Natural killer cell treated with Interleukin-12 subunit alpha and Interleukin-12 subunit beta and Interleukin-15 and Interleukin-18, amount 100 ng/mL, for 72 hours (primary cell): ENCODE measurements at regions not wholly inside any gene's neighbourhood (a gene's known extent, or its start where the extent isn't known, plus 50 kb on each side); places are given as distances from the start of the nearest gene placed in this dataset.

Experiments used
- ATAC-seq, 2 donors: fragments of 150-1000 bp; cut with Tn5 transposase in 1 of 2; sonication (Bioruptor Pico), chemical (Tn5 transposase) in 1 of 2; 2 replicates each; pipeline ENCODE4 v1.10.0; 2021
- DNase-seq: peaks from one replicate; pipeline ENCODE4 v3.0.0; 2022; ENCODE audit warnings: low spot score
- H3K27ac Mint-ChIP-seq, 2 donors: 1 replicate in 1 of 2; 2 replicates in 1 of 2; pipeline ENCODE4 v1.8.0; 2022; ENCODE audit warnings: mixed read lengths in 2 of 2, mild to moderate bottlenecking in 1 of 2, moderate library complexity in 1 of 2
- H3K27me3 Mint-ChIP-seq, 2 donors: 1 replicate in 1 of 2; 2 replicates in 1 of 2; pipeline ENCODE4 v1.8.0; 2022; ENCODE audit warnings: mixed read lengths in 2 of 2
- H3K36me3 Mint-ChIP-seq: one replicate; pipeline ENCODE4 v1.8.0; 2022; ENCODE audit warnings: mixed read lengths
- H3K4me1 Mint-ChIP-seq, 2 donors: 1 replicate in 1 of 2; 2 replicates in 1 of 2; pipeline ENCODE4 v1.8.0; 2022; ENCODE audit warnings: low read depth in 2 of 2, mixed read lengths in 2 of 2, mild to moderate bottlenecking in 1 of 2
- H3K4me3 Mint-ChIP-seq: one replicate; pipeline ENCODE4 v1.8.0; 2022; ENCODE audit warnings: mixed read lengths
- H3K9me3 Mint-ChIP-seq: 2 replicates; pipeline ENCODE4 v1.8.0; 2022; ENCODE audit warnings: mixed read lengths

GRCh38 chr4:33864290-33864859 is 2379.9 kb downstream of the ARAP2 start:
- Mint-ChIP-seq H3K27me3 (no peaks in the 10 kb centered on the region), H3K9me3 (peaks cover 27% of the 10 kb centered on the region), H3K4me1 (no peaks in the 10 kb centered on the region), H3K4me3 (no peak overlapping the region), H3K36me3 (peaks cover 31% of the 10 kb centered on the region), H3K27ac (no peak overlapping the region)
- DNase-seq (no peak), ATAC-seq (no peak)

- DNase-seq = no peak
- no peak overlapping the region for H3K4me3 Mint-ChIP-seq
- no peaks in the 10 kb centered on the region for H3K27me3 Mint-ChIP-seq
- ATAC-seq = no peak
- H3K9me3 Mint-ChIP-seq = peaks cover 20% of the 10 kb centered on the region
- H3K36me3 Mint-ChIP-seq = peaks cover 18% of the 10 kb centered on the region
- H3K27ac Mint-ChIP-seq = no peak overlapping the region
- H3K4me1 Mint-ChIP-seq = no peaks in the 10 kb centered on the region
Measured at GRCh38 chr4:33873791-33874190, 2370.5 kb downstream of the ARAP2 start.

GRCh38 chr4:33878710-33879109 is 2365.6 kb downstream of the ARAP2 start:
- Mint-ChIP-seq H3K4me3 (no peak overlapping the region), H3K4me1 (no peaks in the 10 kb centered on the region), H3K9me3 (peaks cover 21% of the 10 kb centered on the region), H3K36me3 (peaks cover 10% of the 10 kb centered on the region), H3K27me3 (no peaks in the 10 kb centered on the region), H3K27ac (no peak overlapping the region)
- no peak for ATAC-seq
- no peak for DNase-seq

GRCh38 chr4:33881176-33881575 is 2363.1 kb downstream of the ARAP2 start:
- Mint-ChIP-seq H3K36me3 (peaks cover 5% of the 10 kb centered on the region), H3K27me3 (no peaks in the 10 kb centered on the region), H3K9me3 (peaks cover 18% of the 10 kb centered on the region), H3K4me1 (no peaks in the 10 kb centered on the region), H3K4me3 (no peak overlapping the region), H3K27ac (no peak overlapping the region)
- ATAC-seq (no peak), DNase-seq (no peak)

GRCh38 chr4:33882246-33882990 is 2361.9 kb downstream of the ARAP2 start:
- H3K4me1 Mint-ChIP-seq = no peaks in the 10 kb centered on the region
- no peak overlapping the region for H3K4me3 Mint-ChIP-seq
- H3K9me3 Mint-ChIP-seq = peaks cover 17% of the 10 kb centered on the region
- H3K27ac Mint-ChIP-seq = no peak overlapping the region
- no peaks in the 10 kb centered on the region for H3K36me3 Mint-ChIP-seq
- ATAC-seq = no peak
- H3K27me3 Mint-ChIP-seq = no peaks in the 10 kb centered on the region
- no peak for DNase-seq

GRCh38 chr4:33883111-33883510 is 2361.2 kb downstream of the ARAP2 start:
- Mint-ChIP-seq H3K27me3 (no peaks in the 10 kb centered on the region), H3K36me3 (no peaks in the 10 kb centered on the region), H3K4me1 (no peaks in the 10 kb centered on the region), H3K27ac (no peak overlapping the region), H3K4me3 (no peak overlapping the region), H3K9me3 (peaks cover 14% of the 10 kb centered on the region)
- no peak for ATAC-seq
- DNase-seq = no peak

- Mint-ChIP-seq H3K36me3 (no peaks in the 10 kb centered on the region), H3K4me1 (no peaks in the 10 kb centered on the region), H3K9me3 (peaks cover 15% of the 10 kb centered on the region), H3K27ac (no peak overlapping the region), H3K27me3 (no peaks in the 10 kb centered on the region), H3K4me3 (no peak overlapping the region)
- no peak for ATAC-seq
- no peak for DNase-seq
Measured at GRCh38 chr4:33886356-33886755, 2358.0 kb downstream of the ARAP2 start.

GRCh38 chr4:33890841-33891240 is 2353.5 kb downstream of the ARAP2 start:
- no peak overlapping the region for H3K4me3 Mint-ChIP-seq
- no peaks in the 10 kb centered on the region for H3K27me3 Mint-ChIP-seq
- H3K27ac Mint-ChIP-seq = no peak overlapping the region
- no peaks in the 10 kb centered on the region for H3K4me1 Mint-ChIP-seq
- ATAC-seq (no peak), DNase-seq (no peak)
- peaks cover 20% of the 10 kb centered on the region for H3K9me3 Mint-ChIP-seq
- peaks cover 4% of the 10 kb centered on the region for H3K36me3 Mint-ChIP-seq

- ATAC-seq (no peak), DNase-seq (no peak)
- no peaks in the 10 kb centered on the region for H3K27me3 Mint-ChIP-seq
- H3K27ac Mint-ChIP-seq = no peak overlapping the region
- no peaks in the 10 kb centered on the region for H3K4me1 Mint-ChIP-seq
- H3K4me3 Mint-ChIP-seq = no peak overlapping the region
- peaks cover 16% of the 10 kb centered on the region for H3K9me3 Mint-ChIP-seq
- peaks cover 6% of the 10 kb centered on the region for H3K36me3 Mint-ChIP-seq
Measured at GRCh38 chr4:33911959-33912358, 2332.4 kb downstream of the ARAP2 start.

GRCh38 chr4:33914386-33914785 is 2329.9 kb downstream of the ARAP2 start:
- DNase-seq = no peak
- Mint-ChIP-seq H3K4me3 (no peak overlapping the region), H3K36me3 (peaks cover 4% of the 10 kb centered on the region), H3K27me3 (no peaks in the 10 kb centered on the region), H3K27ac (no peak overlapping the region), H3K4me1 (no peaks in the 10 kb centered on the region), H3K9me3 (peaks cover 8% of the 10 kb centered on the region)
- ATAC-seq = no peak

GRCh38 chr4:33923469-33923868 is 2320.8 kb downstream of the ARAP2 start:
- no peak for DNase-seq
- no peaks in the 10 kb centered on the region for H3K27me3 Mint-ChIP-seq
- H3K4me1 Mint-ChIP-seq = no peaks in the 10 kb centered on the region
- H3K4me3 Mint-ChIP-seq = no peak overlapping the region
- peaks cover 8% of the 10 kb centered on the region for H3K36me3 Mint-ChIP-seq
- H3K9me3 Mint-ChIP-seq = peaks cover 14% of the 10 kb centered on the region
- no peak for ATAC-seq
- H3K27ac Mint-ChIP-seq = no peak overlapping the region

- Mint-ChIP-seq H3K4me3 (no peak overlapping the region), H3K4me1 (no peaks in the 10 kb centered on the region), H3K9me3 (peaks cover 14% of the 10 kb centered on the region), H3K36me3 (peaks cover 8% of the 10 kb centered on the region), H3K27ac (no peak overlapping the region), H3K27me3 (no peaks in the 10 kb centered on the region)
- no peak for ATAC-seq
- no peak for DNase-seq
Measured at GRCh38 chr4:33924239-33924638, 2320.1 kb downstream of the ARAP2 start.

GRCh38 chr4:33924811-33925210 is 2319.5 kb downstream of the ARAP2 start:
- Mint-ChIP-seq H3K27me3 (no peaks in the 10 kb centered on the region), H3K4me3 (no peak overlapping the region), H3K9me3 (peaks cover 14% of the 10 kb centered on the region), H3K36me3 (peaks cover 8% of the 10 kb centered on the region), H3K27ac (no peak overlapping the region), H3K4me1 (no peaks in the 10 kb centered on the region)
- no peak for ATAC-seq
- DNase-seq = no peak

GRCh38 chr4:33930497-33930896 is 2313.8 kb downstream of the ARAP2 start:
- no peak for DNase-seq
- no peak overlapping the region for H3K27ac Mint-ChIP-seq
- H3K4me3 Mint-ChIP-seq = no peak overlapping the region
- no peak for ATAC-seq
- H3K4me1 Mint-ChIP-seq = no peaks in the 10 kb centered on the region
- H3K36me3 Mint-ChIP-seq = peaks cover 8% of the 10 kb centered on the region
- no peaks in the 10 kb centered on the region for H3K27me3 Mint-ChIP-seq
- H3K9me3 Mint-ChIP-seq = peaks cover 23% of the 10 kb centered on the region

- no peak overlapping the region for H3K4me3 Mint-ChIP-seq
- peaks cover 8% of the 10 kb centered on the region for H3K36me3 Mint-ChIP-seq
- no peak for DNase-seq
- no peak overlapping the region for H3K27ac Mint-ChIP-seq
- peaks cover 23% of the 10 kb centered on the region for H3K9me3 Mint-ChIP-seq
- no peak for ATAC-seq
- no peaks in the 10 kb centered on the region for H3K27me3 Mint-ChIP-seq
- H3K4me1 Mint-ChIP-seq = no peaks in the 10 kb centered on the region
Measured at GRCh38 chr4:33931026-33931425, 2313.3 kb downstream of the ARAP2 start.
